HL-60 (cell line): ENCODE measurements at regions not wholly inside any gene's neighbourhood (a gene's known extent, or its start where the extent isn't known, plus 50 kb on each side); places are given as distances from the start of the nearest gene placed in this dataset.

Experiments used
- DNase-seq, 2 experiments: peaks; one replicate each; pipeline ENCODE4 v3.0.0-alpha.2; 2010 to 2020; ENCODE audit warnings: low read depth in 1 of 2, low spot score in 1 of 2
- H3K27ac ChIP-seq: fragments of 250-450 bp; sonication (Bioruptor Pico); replicated peaks from 2 replicates; pipeline ENCODE4 v1.5.1; 2020; ENCODE audit warnings: mild to moderate bottlenecking, moderate library complexity
- H3K27me3 ChIP-seq: fragments of 250-450 bp; sonication (Bioruptor Pico); 2 replicates; pipeline ENCODE4 v1.5.1; 2021; ENCODE audit warnings: mild to moderate bottlenecking, moderate library complexity; ENCODE audit not compliant: insufficient read depth, poor library complexity, severe bottlenecking
- H3K4me3 ChIP-seq: replicated peaks from 2 replicates; pipeline ENCODE4 v1.5.1; 2011; ENCODE audit warnings: mild to moderate bottlenecking, control low read depth, low read length; ENCODE audit not compliant: insufficient read depth
- CTCF ChIP-seq: IDR thresholded peaks from one replicate; pipeline ENCODE4 v1.5.1; 2011; ENCODE audit warnings: low read length, control low read depth, inconsistent platforms; ENCODE audit not compliant: insufficient read depth
- GABPA ChIP-seq: IDR thresholded peaks from 2 replicates; pipeline ENCODE4 v1.6.1; 2012; ENCODE audit warnings: low read depth
- POLR2AphosphoS5 ChIP-seq: IDR thresholded peaks from 2 replicates; pipeline ENCODE4 v1.6.1; 2012; ENCODE audit warnings: low read depth
- REST ChIP-seq: IDR thresholded peaks from 2 replicates; pipeline ENCODE4 v1.6.1; 2012; ENCODE audit warnings: low read depth; ENCODE audit not compliant: insufficient replicate concordance
- SPI1 ChIP-seq: IDR thresholded peaks from 2 replicates; pipeline ENCODE4 v1.6.1; 2012; ENCODE audit warnings: low read depth, mild to moderate bottlenecking, borderline replicate concordance

- no peaks in the 10 kb centered on the region for H3K27me3 ChIP-seq
- no peak overlapping the region for H3K27ac ChIP-seq
- H3K4me3 ChIP-seq: no peak overlapping the region
- no peak for TF ChIP-seq REST
- no peak for TF ChIP-seq SPI1
- TF ChIP-seq POLR2AphosphoS5: no peak
- TF ChIP-seq GABPA: no peak
- TF ChIP-seq CTCF: no peak
- DNase-seq: no peak
Measured at GRCh38 chr14:101113835-101114725, 210.6 kb upstream of the RTL1 start.

- Histone ChIP-seq H3K27ac (no peak overlapping the region), H3K27me3 (no peaks in the 10 kb centered on the region), H3K4me3 (no peak overlapping the region)
- TF ChIP-seq CTCF: no peak
- TF ChIP-seq REST: no peak
- no peak for TF ChIP-seq GABPA
- no peak for TF ChIP-seq SPI1
- no peak for TF ChIP-seq POLR2AphosphoS5
- DNase-seq: no peak
Measured at GRCh38 chr14:101114726-101115515, 211.4 kb upstream of the RTL1 start.

DNA sequence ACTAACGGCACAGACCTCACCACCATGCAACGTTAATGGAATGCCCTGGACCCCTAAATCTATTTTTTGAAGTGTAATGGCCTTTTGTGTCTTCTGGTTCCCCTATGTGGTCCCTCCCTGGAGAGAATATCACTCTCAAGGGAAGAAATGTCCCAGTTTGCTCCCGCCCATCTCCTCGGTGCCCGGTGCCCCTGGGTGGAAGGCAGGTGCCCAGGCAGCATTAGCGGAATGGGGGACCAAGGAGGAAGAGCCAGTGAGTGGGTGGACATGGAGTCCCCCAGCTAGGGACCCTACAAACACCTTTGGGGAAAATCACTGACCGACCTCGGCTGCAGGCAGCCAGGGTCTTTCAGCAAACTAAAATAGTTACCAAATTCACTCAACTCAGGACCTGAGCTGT lies 212.1 kb upstream of the RTL1 start:
- Histone ChIP-seq H3K27me3 (no peaks in the 10 kb centered on the region), H3K27ac (no peak overlapping the region), H3K4me3 (no peak overlapping the region)
- DNase-seq: no peak
- no peak for TF ChIP-seq POLR2AphosphoS5
- no peak for TF ChIP-seq REST
- TF ChIP-seq GABPA: no peak
- no peak for TF ChIP-seq CTCF
- no peak for TF ChIP-seq SPI1
